Adrenal gland (tissue), 9 donors: ENCODE measurements at regions not wholly inside any gene's neighbourhood (a gene's known extent, or its start where the extent isn't known, plus 50 kb on each side); places are given as distances from the start of the nearest gene placed in this dataset.

Experiments used
- DNase-seq, 7 donors: peaks; one replicate each; pipeline ENCODE4 v3.0.0-alpha.2; 2019 to 2020
- H3K27ac ChIP-seq, 5 donors: fragments of 200-600 bp; sonication (generic) in 4 of 5; 1 replicate in 3 of 5; 2 replicates in 2 of 5; pipeline versions ENCODE4 v1.5.1 to v1.8.0; 2016 to 2020; ENCODE audit warnings: mild to moderate bottlenecking in 1 of 5
- H3K27me3 ChIP-seq: fragments of 200-600 bp; 2 replicates; pipeline ENCODE4 v1.8.0; 2021
- H3K36me3 ChIP-seq, 2 donors: fragments of 200-600 bp; replicated peaks in 1 of 2; 1 replicate in 1 of 2; 2 replicates in 1 of 2; pipeline versions ENCODE4 v1.5.1 to v1.8.0; 2018 to 2022
- H3K4me1 ChIP-seq, 2 donors: fragments of 200-600 bp; replicated peaks in 1 of 2; 1 replicate in 1 of 2; 2 replicates in 1 of 2; pipeline versions ENCODE4 v1.5.1 to v1.8.0; 2018 to 2021
- H3K4me3 ChIP-seq, 4 donors: fragments of 200-600 bp; sonication (generic) in 3 of 4; one replicate each; pipeline ENCODE4 v1.5.1; 2016 to 2018
- H3K9me3 ChIP-seq, 3 donors: fragments of 200-600 bp; sonication (generic) in 1 of 3; replicated peaks in 1 of 3; 1 replicate in 2 of 3; 2 replicates in 1 of 3; pipeline versions ENCODE4 v1.5.1 to v1.8.0; 2016 to 2021
- CTCF ChIP-seq, 6 experiments: fragments of 450-650 bp in 4 of 6; fragments of 200-600 bp in 2 of 6; sonication (generic) in 1 of 6; IDR thresholded peaks; 1 replicate in 5 of 6; 2 replicates in 1 of 6; pipeline versions ENCODE4 v1.5.1 to v1.8.0; 2016 to 2021; ENCODE audit warnings: antibody characterized with exemption in 6 of 6, mild to moderate bottlenecking in 2 of 6, moderate library complexity in 1 of 6
- POLR2A ChIP-seq, 2 donors: fragments of 450-650 bp; IDR thresholded peaks; one replicate each; pipeline ENCODE4 v1.6.1; 2017; ENCODE audit warnings: antibody characterized with exemption in 2 of 2, mild to moderate bottlenecking in 2 of 2, moderate library complexity in 1 of 2
- WGBS, 4 donors: extraction: QIAGEN DNeasy Blood & Tissue Kit in 2 of 4; methylation state at CpG; one replicate each; pipeline versions ENCODE4 v1.1.5 to v1.1.7; 2013 to 2017; 5-methylcytosine and 5-hydroxymethylcytosine counted together
- intact Hi-C, 2 donors: fragments of 100-400 bp; cut with DNase I; formaldehyde crosslinking; loops; one replicate each; pipeline versions ENCODE4 v1.14.1 to v1.15.0; 2022 to 2023
- donor health status: healthy with polysubstance abuse.
- donor health status: Bipolar disorder and iron deficiency.
- donor health status: DM: yes; HTN: yes; CAD: no.
- donor health status: DM: no; HTN: no; CAD: no.
- donor health status: DM: no; HTN: no; CAD: no.

GRCh38 chr5:30453168-30453567 lies 740.3 kb upstream of the CDH6 start:
- TF ChIP-seq CTCF (IDR thresholded peaks at IDR 0.05), result no peak
- no peak for TF ChIP-seq POLR2A (IDR thresholded peaks at IDR 0.05)
- Histone ChIP-seq H3K27ac (no peak overlapping the region), H3K27me3 (no peaks in the 10 kb centered on the region), H3K9me3 (no peaks in the 10 kb centered on the region), H3K4me3 (no peak overlapping the region), H3K4me1 (no peaks in the 10 kb centered on the region), H3K36me3 (no peaks in the 10 kb centered on the region)
- intact Hi-C loops, result no loop called here
- whole genome bisulfite sequencing, 4 donors, result 58 to 65% (median 63%) methylated on average over 1 of the region's 1 CpG
- DNase-seq, result no peak

GRCh38 chr5:30450153-30450552 lies 743.3 kb upstream of the CDH6 start:
- Histone ChIP-seq H3K9me3 (no peaks in the 10 kb centered on the region), H3K4me1 (no peaks in the 10 kb centered on the region), H3K27me3 (no peaks in the 10 kb centered on the region), H3K27ac (no peak overlapping the region), H3K4me3 (no peak overlapping the region), H3K36me3 (no peaks in the 10 kb centered on the region)
- no peak for TF ChIP-seq POLR2A (IDR thresholded peaks at IDR 0.05)
- no peak for TF ChIP-seq CTCF (IDR thresholded peaks at IDR 0.05)
- DNase-seq, result no peak
- 53 to 67% (median 59%) methylated on average over 1 of the region's 1 CpG for WGBS, 4 donors
- intact Hi-C loops, result no loop called here

- Histone ChIP-seq H3K27me3 (no peaks in the 10 kb centered on the region), H3K4me1 (no peaks in the 10 kb centered on the region), H3K36me3 (no peaks in the 10 kb centered on the region), H3K4me3 (no peak overlapping the region), H3K27ac (no peak overlapping the region), H3K9me3 (no peaks in the 10 kb centered on the region)
- intact Hi-C loops, result no loop called here
- TF ChIP-seq POLR2A (IDR thresholded peaks at IDR 0.05) (no peak), CTCF (IDR thresholded peaks at IDR 0.05) (no peak)
- WGBS, 4 donors, result 76 to 87% (median 79%) methylated on average over 3 of the region's 3 CpGs
- DNase-seq, result no peak
These were observed 746.1 kb upstream of the CDH6 start for GRCh38 chr5:30447431-30447830.

- no peaks in the 10 kb centered on the region for H3K36me3 ChIP-seq
- no peaks in the 10 kb centered on the region for H3K27me3 ChIP-seq
- DNase-seq, result no peak
- WGBS, 4 donors, result 69 to 83% (median 75%) methylated on average over 1 of the region's 1 CpG
- H3K27ac ChIP-seq, result no peak overlapping the region
- intact Hi-C loops, result no loop called here
- H3K4me3 ChIP-seq, result no peak overlapping the region
- no peak for TF ChIP-seq POLR2A (IDR thresholded peaks at IDR 0.05)
- no peak for TF ChIP-seq CTCF (IDR thresholded peaks at IDR 0.05)
- no peaks in the 10 kb centered on the region for H3K9me3 ChIP-seq
- H3K4me1 ChIP-seq, result no peaks in the 10 kb centered on the region
These were observed 747.0 kb upstream of the CDH6 start for GRCh38 chr5:30446456-30446855.
